ENCODE measurements at regions not wholly inside any gene's neighbourhood (a gene's known extent, or its start where the extent isn't known, plus 50 kb on each side); places are given as distances from the start of the nearest gene placed in this dataset.

GRCh38 chr10:124231168-124232155, 138.1 kb upstream of the CHST15 start:
- TF ChIP-seq CTCF (conservative IDR thresholded peaks at IDR 0.05; ENCODE audit: low read depth, low read length) (no peak), EZH2phosphoT487 (IDR thresholded peaks at IDR 0.05; ENCODE audit: borderline replicate concordance, low read length) (no peak)
